K562 (cell line): ENCODE measurements at regions not wholly inside any gene's neighbourhood (a gene's known extent, or its start where the extent isn't known, plus 50 kb on each side); places are given as distances from the start of the nearest gene placed in this dataset.

ENCODE experiments used
- ARID1B ChIP-seq: fragments of 450-650 bp; IDR thresholded peaks from 2 replicates; pipeline ENCODE4 v1.6.1; 2016; ENCODE audit warnings: antibody characterized with exemption, mild to moderate bottlenecking, inconsistent platforms
- CBFA2T3 ChIP-seq: fragments of 450-650 bp; IDR thresholded peaks from 2 replicates; pipeline ENCODE4 v1.6.1; 2017
- CREM ChIP-seq: IDR thresholded peaks from 2 replicates; pipeline ENCODE4 v1.6.1; 2014; ENCODE audit warnings: antibody characterized with exemption, low read depth
- GABPA ChIP-seq: fragments of 200-800 bp; sonication (Bioruptor generic); conservative IDR thresholded peaks from 2 replicates; pipeline ENCODE4 v1.6.1; 2016; ENCODE audit warnings: low read depth, missing genetic modification characterization, missing compliant biosample characterization
- IFI16 ChIP-seq: fragments of 250-450 bp; sonication (Bioruptor Pico); IDR thresholded peaks from 2 replicates; pipeline ENCODE4 v2.1.2; 2022; ENCODE audit warnings: mild to moderate bottlenecking, inconsistent platforms
- MEIS2 ChIP-seq: fragments of 450-650 bp; IDR thresholded peaks from 2 replicates; pipeline ENCODE4 v1.6.1; 2014; ENCODE audit warnings: mild to moderate bottlenecking; ENCODE audit not compliant: partially characterized antibody
- MTA2 ChIP-seq: fragments of 450-650 bp; IDR thresholded peaks from 2 replicates; pipeline ENCODE4 v1.6.1; 2016; ENCODE audit warnings: low read depth
- SETDB1 ChIP-seq: IDR thresholded peaks from one replicate; pipeline ENCODE4 v1.6.1; 2012; ENCODE audit warnings: low read length, control low read depth, inconsistent platforms
- SMARCE1 ChIP-seq: fragments of 450-650 bp; IDR thresholded peaks from 2 replicates; pipeline ENCODE4 v1.7.1; 2016; ENCODE audit warnings: mild to moderate bottlenecking
- TAL1 ChIP-seq: fragments of 450-650 bp; IDR thresholded peaks from 2 replicates; pipeline ENCODE4 v1.6.1; 2016; ENCODE audit warnings: mild to moderate bottlenecking
- ZBTB1 ChIP-seq: sonication (generic); formaldehyde crosslinking; IDR thresholded peaks from 2 replicates; pipeline ENCODE4 v1.8.1; 2023; ENCODE audit warnings: missing genetic modification reagents, low read depth, mild to moderate bottlenecking, borderline replicate concordance
- ZNF143 ChIP-seq: sonication (generic); formaldehyde crosslinking; IDR thresholded peaks from 2 replicates; pipeline ENCODE4 v1.9.0; 2022; ENCODE audit warnings: mild to moderate bottlenecking, missing genetic modification reagents
- TF ChIP-seq, protein P1 (sequence below), 2 experiments: fragments of 450-650 bp; formaldehyde crosslinking in 1 of 2; IDR thresholded peaks; 2 replicates each; pipeline versions ENCODE4 v1.4.0 to v1.6.1; 2014 to 2020; ENCODE audit warnings: mild to moderate bottlenecking in 2 of 2, borderline replicate concordance in 1 of 2, low read depth in 1 of 2
- TF ChIP-seq, protein P2 (sequence below): fragments of 450-650 bp; formaldehyde crosslinking; IDR thresholded peaks from 2 replicates; pipeline ENCODE4 v1.4.0; 2020; ENCODE audit warnings: mild to moderate bottlenecking, moderate library complexity
- TF ChIP-seq, protein P3 (sequence below): fragments of 450-650 bp; IDR thresholded peaks from 2 replicates; pipeline ENCODE4 v1.6.1; 2016
- TF ChIP-seq, protein P4 (sequence below): fragments of 450-650 bp; IDR thresholded peaks from 2 replicates; pipeline ENCODE4 v1.6.1; 2017; ENCODE audit warnings: antibody characterized with exemption

DNA sequence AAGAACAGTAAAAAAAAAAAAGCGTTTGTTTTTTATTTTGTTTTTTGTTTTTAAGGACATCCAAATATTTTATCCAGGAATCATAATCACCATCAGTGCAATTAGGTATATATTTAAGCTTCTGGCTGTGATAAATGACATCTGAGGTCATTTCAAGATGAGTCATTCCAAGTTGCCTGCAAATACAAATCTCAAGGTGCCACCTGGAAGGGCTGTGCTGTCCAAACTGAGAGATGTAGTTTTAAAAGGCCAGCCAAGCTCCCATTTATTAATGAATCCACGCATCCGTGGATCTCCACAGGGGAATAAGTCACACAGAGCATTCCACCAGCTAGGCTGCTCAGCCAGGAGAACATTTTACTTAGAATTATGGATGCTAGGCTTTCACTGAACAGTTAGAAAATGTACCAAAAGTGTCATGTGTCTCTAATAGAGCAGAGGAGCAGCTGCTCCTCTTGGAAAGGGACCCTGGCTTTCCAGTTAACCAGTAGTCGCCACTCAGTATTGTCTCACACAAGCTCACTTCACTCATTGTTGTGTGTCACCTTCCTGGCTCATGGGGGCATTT is 1151.4 kb upstream of the TMEM132C start (continued):
- TF ChIP-seq, protein P1, sequence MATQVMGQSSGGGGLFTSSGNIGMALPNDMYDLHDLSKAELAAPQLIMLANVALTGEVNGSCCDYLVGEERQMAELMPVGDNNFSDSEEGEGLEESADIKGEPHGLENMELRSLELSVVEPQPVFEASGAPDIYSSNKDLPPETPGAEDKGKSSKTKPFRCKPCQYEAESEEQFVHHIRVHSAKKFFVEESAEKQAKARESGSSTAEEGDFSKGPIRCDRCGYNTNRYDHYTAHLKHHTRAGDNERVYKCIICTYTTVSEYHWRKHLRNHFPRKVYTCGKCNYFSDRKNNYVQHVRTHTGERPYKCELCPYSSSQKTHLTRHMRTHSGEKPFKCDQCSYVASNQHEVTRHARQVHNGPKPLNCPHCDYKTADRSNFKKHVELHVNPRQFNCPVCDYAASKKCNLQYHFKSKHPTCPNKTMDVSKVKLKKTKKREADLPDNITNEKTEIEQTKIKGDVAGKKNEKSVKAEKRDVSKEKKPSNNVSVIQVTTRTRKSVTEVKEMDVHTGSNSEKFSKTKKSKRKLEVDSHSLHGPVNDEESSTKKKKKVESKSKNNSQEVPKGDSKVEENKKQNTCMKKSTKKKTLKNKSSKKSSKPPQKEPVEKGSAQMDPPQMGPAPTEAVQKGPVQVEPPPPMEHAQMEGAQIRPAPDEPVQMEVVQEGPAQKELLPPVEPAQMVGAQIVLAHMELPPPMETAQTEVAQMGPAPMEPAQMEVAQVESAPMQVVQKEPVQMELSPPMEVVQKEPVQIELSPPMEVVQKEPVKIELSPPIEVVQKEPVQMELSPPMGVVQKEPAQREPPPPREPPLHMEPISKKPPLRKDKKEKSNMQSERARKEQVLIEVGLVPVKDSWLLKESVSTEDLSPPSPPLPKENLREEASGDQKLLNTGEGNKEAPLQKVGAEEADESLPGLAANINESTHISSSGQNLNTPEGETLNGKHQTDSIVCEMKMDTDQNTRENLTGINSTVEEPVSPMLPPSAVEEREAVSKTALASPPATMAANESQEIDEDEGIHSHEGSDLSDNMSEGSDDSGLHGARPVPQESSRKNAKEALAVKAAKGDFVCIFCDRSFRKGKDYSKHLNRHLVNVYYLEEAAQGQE (IDR thresholded peaks at IDR 0.05; ENCODE audit: borderline replicate concordance): 0 out of 2 replicates have a peak, but pooled peaks have one; percentile 13
- TF ChIP-seq, protein P1 (CRISPR knock-in tag; IDR thresholded peaks at IDR 0.05; ENCODE audit: low read depth): no peak
- TF ChIP-seq, protein P2, sequence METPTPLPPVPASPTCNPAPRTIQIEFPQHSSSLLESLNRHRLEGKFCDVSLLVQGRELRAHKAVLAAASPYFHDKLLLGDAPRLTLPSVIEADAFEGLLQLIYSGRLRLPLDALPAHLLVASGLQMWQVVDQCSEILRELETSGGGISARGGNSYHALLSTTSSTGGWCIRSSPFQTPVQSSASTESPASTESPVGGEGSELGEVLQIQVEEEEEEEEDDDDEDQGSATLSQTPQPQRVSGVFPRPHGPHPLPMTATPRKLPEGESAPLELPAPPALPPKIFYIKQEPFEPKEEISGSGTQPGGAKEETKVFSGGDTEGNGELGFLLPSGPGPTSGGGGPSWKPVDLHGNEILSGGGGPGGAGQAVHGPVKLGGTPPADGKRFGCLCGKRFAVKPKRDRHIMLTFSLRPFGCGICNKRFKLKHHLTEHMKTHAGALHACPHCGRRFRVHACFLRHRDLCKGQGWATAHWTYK (CRISPR knock-in tag): no peak
- TF ChIP-seq, protein P3, sequence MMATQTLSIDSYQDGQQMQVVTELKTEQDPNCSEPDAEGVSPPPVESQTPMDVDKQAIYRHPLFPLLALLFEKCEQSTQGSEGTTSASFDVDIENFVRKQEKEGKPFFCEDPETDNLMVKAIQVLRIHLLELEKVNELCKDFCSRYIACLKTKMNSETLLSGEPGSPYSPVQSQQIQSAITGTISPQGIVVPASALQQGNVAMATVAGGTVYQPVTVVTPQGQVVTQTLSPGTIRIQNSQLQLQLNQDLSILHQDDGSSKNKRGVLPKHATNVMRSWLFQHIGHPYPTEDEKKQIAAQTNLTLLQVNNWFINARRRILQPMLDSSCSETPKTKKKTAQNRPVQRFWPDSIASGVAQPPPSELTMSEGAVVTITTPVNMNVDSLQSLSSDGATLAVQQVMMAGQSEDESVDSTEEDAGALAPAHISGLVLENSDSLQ: peak; percentile 57
- no peak for TF ChIP-seq ZNF143 (CRISPR knock-in tag)
- no peak for TF ChIP-seq GABPA (tag)
- TF ChIP-seq ZBTB1 (CRISPR knock-in tag): no peak
- TF ChIP-seq CBFA2T3: peak; percentile 60; the same call in 1 of the 2 replicates
- TF ChIP-seq MEIS2: peak; percentile 83
- TF ChIP-seq CREM: no peak
- TF ChIP-seq IFI16 (CRISPR knock-in tag): no peak
- TF ChIP-seq TAL1: peak; percentile 25; the same call in 1 of the 2 replicates
- no peak; the same call in 1 of the 2 replicates for TF ChIP-seq MTA2
- no peak for TF ChIP-seq SETDB1
- TF ChIP-seq, protein P4, sequence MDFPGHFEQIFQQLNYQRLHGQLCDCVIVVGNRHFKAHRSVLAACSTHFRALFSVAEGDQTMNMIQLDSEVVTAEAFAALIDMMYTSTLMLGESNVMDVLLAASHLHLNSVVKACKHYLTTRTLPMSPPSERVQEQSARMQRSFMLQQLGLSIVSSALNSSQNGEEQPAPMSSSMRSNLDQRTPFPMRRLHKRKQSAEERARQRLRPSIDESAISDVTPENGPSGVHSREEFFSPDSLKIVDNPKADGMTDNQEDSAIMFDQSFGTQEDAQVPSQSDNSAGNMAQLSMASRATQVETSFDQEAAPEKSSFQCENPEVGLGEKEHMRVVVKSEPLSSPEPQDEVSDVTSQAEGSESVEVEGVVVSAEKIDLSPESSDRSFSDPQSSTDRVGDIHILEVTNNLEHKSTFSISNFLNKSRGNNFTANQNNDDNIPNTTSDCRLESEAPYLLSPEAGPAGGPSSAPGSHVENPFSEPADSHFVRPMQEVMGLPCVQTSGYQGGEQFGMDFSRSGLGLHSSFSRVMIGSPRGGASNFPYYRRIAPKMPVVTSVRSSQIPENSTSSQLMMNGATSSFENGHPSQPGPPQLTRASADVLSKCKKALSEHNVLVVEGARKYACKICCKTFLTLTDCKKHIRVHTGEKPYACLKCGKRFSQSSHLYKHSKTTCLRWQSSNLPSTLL: no peak
- peak; percentile 52; the same call in 1 of the 2 replicates for TF ChIP-seq SMARCE1
- peak; percentile 59; the same call in 1 of the 2 replicates for TF ChIP-seq ARID1B
